IMR-90 (cell line): ENCODE measurements at regions not wholly inside any gene's neighbourhood (a gene's known extent, or its start where the extent isn't known, plus 50 kb on each side); places are given as distances from the start of the nearest gene placed in this dataset.

Experiments
- ATAC-seq: fragments of 200-7000 bp; cut with Tn5 transposase; 2 replicates; pipeline ENCODE4 v1.9.1; 2020; ENCODE audit warnings: low read depth, mild to moderate bottlenecking, moderate library complexity
- BruUV-seq: library from RNA; stranded (reverse); fragments of 400-500 nt; replicated peaks from 2 replicates; lab custom pipeline; 2021; lab: Mats Ljungman, UMichigan
- CTCF ChIA-PET: fragments of 300-600 bp; formaldehyde crosslinking; extraction: SDS; loops from one replicate; lab custom pipeline; 2021; ENCODE audit warnings: antibody characterized with exemption; lab: Yijun Ruan, JAX
- POLR2A ChIA-PET: fragments of 300-600 bp; sonication (Branson Sonifier 250); formaldehyde crosslinking; loops from one replicate; lab custom pipeline; 2022; ENCODE audit warnings: antibody characterized with exemption; ENCODE audit not compliant: unreplicated experiment; lab: Charles Lee
- DNase-seq: peaks from one replicate; pipeline ENCODE4 v3.0.0; 2013
- H2AFZ ChIP-seq: replicated peaks from 2 replicates; pipeline ENCODE3; 2013; ENCODE audit warnings: low read length, mild to moderate bottlenecking; ENCODE audit not compliant: poor library complexity
- H2AK5ac ChIP-seq: 2 replicates; pipeline ENCODE4 v1.6.1; 2013; ENCODE audit warnings: low read depth, low read length, inconsistent platforms
- H2AK9ac ChIP-seq: replicated peaks from 2 replicates; pipeline ENCODE3; 2013; ENCODE audit warnings: mild to moderate bottlenecking, low read depth, low read length, moderate library complexity; ENCODE audit not compliant: poor library complexity
- H2BK120ac ChIP-seq: 2 replicates; pipeline ENCODE4 v1.6.1; 2013; ENCODE audit warnings: low read depth, low read length, inconsistent platforms
- H2BK15ac ChIP-seq: 3 replicates; pipeline ENCODE4 v1.6.1; 2013; ENCODE audit warnings: low read depth, low read length, inconsistent platforms
- H2BK20ac ChIP-seq: 2 replicates; pipeline ENCODE4 v1.6.1; 2013; ENCODE audit warnings: low read depth, mild to moderate bottlenecking, inconsistent platforms, low read length, moderate library complexity
- H2BK5ac ChIP-seq: 2 replicates; pipeline ENCODE4 v1.6.1; 2013; ENCODE audit warnings: mild to moderate bottlenecking, low read depth, low read length, inconsistent platforms; ENCODE audit not compliant: poor library complexity, severe bottlenecking
- H3K14ac ChIP-seq: replicated peaks from 2 replicates; pipeline ENCODE4 v1.6.1; 2013; ENCODE audit warnings: low read depth, low read length, inconsistent platforms
- H3K18ac ChIP-seq: 2 replicates; pipeline ENCODE4 v1.6.1; 2013; ENCODE audit warnings: low read depth, low read length, control low read depth
- H3K23ac ChIP-seq: 2 replicates; pipeline ENCODE4 v1.6.1; 2013; ENCODE audit warnings: low read depth, low read length, inconsistent platforms
- H3K27ac ChIP-seq: 2 replicates; pipeline ENCODE4 v1.5.1; 2013; ENCODE audit warnings: mild to moderate bottlenecking, control low read depth, low read length; ENCODE audit not compliant: insufficient read depth
- H3K27me3 ChIP-seq: 2 replicates; pipeline ENCODE4 v1.6.1; 2013; ENCODE audit warnings: low read length; ENCODE audit not compliant: control insufficient read depth, insufficient read depth
- H3K36me3 ChIP-seq: 2 replicates; pipeline ENCODE4 v1.6.1; 2013; ENCODE audit warnings: low read length, mixed read lengths; ENCODE audit not compliant: control insufficient read depth, insufficient read depth
- H3K4ac ChIP-seq: 2 replicates; pipeline ENCODE4 v1.6.1; 2013; ENCODE audit warnings: low read depth, low read length, inconsistent platforms
- H3K4me1 ChIP-seq: 2 replicates; pipeline ENCODE4 v1.6.1; 2013; ENCODE audit warnings: low read length, mixed read lengths; ENCODE audit not compliant: control insufficient read depth, insufficient read depth
- H3K4me2 ChIP-seq: 2 replicates; pipeline ENCODE4 v1.6.1; 2013; ENCODE audit warnings: low read depth, mild to moderate bottlenecking, control low read depth, low read length, moderate library complexity
- H3K4me3 ChIP-seq: 2 replicates; pipeline ENCODE4 v1.5.1; 2013; ENCODE audit warnings: low read depth, mild to moderate bottlenecking, control low read depth, low read length, moderate library complexity; ENCODE audit not compliant: insufficient read depth
- H3K56ac ChIP-seq: 2 replicates; pipeline ENCODE4 v1.6.1; 2013; ENCODE audit warnings: low read length, inconsistent platforms; ENCODE audit not compliant: insufficient read depth; ENCODE audit errors: extremely low read depth
- H3K79me1 ChIP-seq, 2 experiments: 2 replicates each; pipeline ENCODE4 v1.6.1; 2013; ENCODE audit warnings: low read length in 2 of 2, inconsistent platforms in 1 of 2, low read depth in 1 of 2
- H3K9ac ChIP-seq: 2 replicates; pipeline ENCODE4 v1.6.1; 2013; ENCODE audit warnings: low read depth, low read length, control low read depth
- H3K9me1 ChIP-seq: 2 replicates; pipeline ENCODE4 v1.6.1; 2013; ENCODE audit warnings: low read length, inconsistent platforms; ENCODE audit not compliant: insufficient read depth
- H3K9me3 ChIP-seq: 2 replicates; pipeline ENCODE4 v1.6.1; 2013; ENCODE audit warnings: low read length; ENCODE audit not compliant: control insufficient read depth, insufficient read depth
- H4K20me1 ChIP-seq: 2 replicates; pipeline ENCODE4 v1.6.1; 2013; ENCODE audit warnings: low read length, inconsistent platforms; ENCODE audit not compliant: insufficient read depth
- H4K5ac ChIP-seq: 2 replicates; pipeline ENCODE4 v1.6.1; 2013; ENCODE audit warnings: mild to moderate bottlenecking, low read depth, low read length, control low read depth
- H4K8ac ChIP-seq, 2 experiments: 2 replicates each; pipeline ENCODE4 v1.6.1; 2013; ENCODE audit warnings: low read depth in 2 of 2, low read length in 2 of 2, control low read depth in 1 of 2, inconsistent platforms in 1 of 2
- H4K91ac ChIP-seq: 2 replicates; pipeline ENCODE4 v1.6.1; 2013; ENCODE audit warnings: low read depth, low read length, inconsistent platforms; ENCODE audit not compliant: insufficient read depth
- CEBPB ChIP-seq: IDR thresholded peaks from 2 replicates; pipeline ENCODE4 v1.6.1; 2012; ENCODE audit warnings: low read depth, low read length, improper control_type of control experiment
- MAZ ChIP-seq: IDR thresholded peaks from 2 replicates; pipeline ENCODE4 v1.6.1; 2012; ENCODE audit warnings: low read depth, mild to moderate bottlenecking, low read length, improper control_type of control experiment, moderate library complexity, borderline replicate concordance
- SMC3 ChIP-seq: fragments of 150-350 bp; IDR thresholded peaks from 2 replicates; pipeline ENCODE4 v1.6.1; 2016; ENCODE audit warnings: low read depth, mild to moderate bottlenecking, antibody characterized with exemption, low read length, moderate library complexity
- WGBS, 2 experiments: methylation state at CpG; one replicate each; pipeline versions ENCODE4 v1.1.5 to v1.1.7; 2013; ENCODE audit warnings: missing lambda C conversion rate in 2 of 2; ENCODE audit not compliant: insufficient read length in 1 of 2; ENCODE audit errors: extremely low coverage in 2 of 2; 5-methylcytosine and 5-hydroxymethylcytosine counted together
- dilution Hi-C: fragments of 300-500 bp; cut with HindIII; formaldehyde crosslinking; loops from one replicate; pipeline ENCODE4 v1.14.3; 2018; ENCODE audit warnings: low sequenced_read_pairs; ENCODE audit not compliant: unreplicated experiment
- in situ Hi-C: fragments of 300-500 bp; cut with MboI; formaldehyde crosslinking; loops from 3 replicates; pipeline ENCODE4 v1.14.3; 2019; ENCODE audit warnings: low sequenced_read_pairs, inconsistent platforms, mixed read lengths
- intact Hi-C: fragments of 100-400 bp; cut with micrococcal nuclease; formaldehyde crosslinking; loops from 2 replicates; pipeline ENCODE4 v1.10.0; 2022

DNA sequence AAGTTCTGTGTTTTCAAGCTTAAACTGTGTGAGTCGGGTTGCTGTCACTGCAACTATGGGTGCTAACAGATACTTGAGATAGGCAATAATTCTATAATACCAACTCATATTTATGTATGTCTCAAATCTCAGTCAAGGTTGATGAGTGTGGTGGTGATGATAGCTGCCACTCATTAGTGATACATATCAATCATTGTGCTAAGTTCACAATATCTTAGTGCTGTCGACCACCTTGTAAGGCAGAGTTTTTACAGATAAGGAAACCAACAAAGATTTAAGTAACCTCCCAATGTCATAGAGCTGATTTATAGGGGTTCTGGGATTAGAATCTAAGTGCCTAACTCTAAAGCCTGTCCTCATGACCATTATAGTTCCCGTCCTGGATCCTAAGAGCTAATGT is 82.5 kb downstream of the ELAPOR2 start:
- ATAC-seq = no peak
- Histone ChIP-seq H3K9ac (no peak overlapping the region), H4K20me1 (no peaks in the 10 kb centered on the region), H3K36me3 (no peaks in the 10 kb centered on the region), H2BK5ac (no peak overlapping the region), H3K27me3 (no peaks in the 10 kb centered on the region), H3K18ac (no peak overlapping the region), H3K4me1 (no peaks in the 10 kb centered on the region), H3K4me3 (no peak overlapping the region), H2AFZ (no peak overlapping the region), H3K27ac (no peak overlapping the region), H3K4me2 (no peak overlapping the region), H3K9me3 (no peaks in the 10 kb centered on the region), H3K9me1 (no peaks in the 10 kb centered on the region), H2AK5ac (no peak overlapping the region), H2BK15ac (no peak overlapping the region), H3K4ac (no peak overlapping the region), H2BK120ac (no peak overlapping the region), H3K14ac (no peak overlapping the region), H3K79me1 (no peaks in the 10 kb centered on the region), H4K5ac (no peak overlapping the region), H2BK20ac (no peak overlapping the region), H4K91ac (no peak overlapping the region), H3K23ac (no peak overlapping the region), H4K8ac (no peak overlapping the region), H2AK9ac (no peak overlapping the region), H3K56ac (no peak overlapping the region)
- POLR2A ChIA-PET = no interaction called here
- in situ Hi-C loops (no loop called here), dilution Hi-C loops (no loop called here), intact Hi-C loops (no loop called here)
- DNase-seq = no peak
- WGBS, 2 experiments = no CpG with 5 or more reads among the region's 3 CpGs
- BruUV-seq = no TSS peak
- CTCF ChIA-PET = no interaction called here
- TF ChIP-seq MAZ (no peak), CEBPB (no peak), SMC3 (no peak)
